Panc1 (cell line): ENCODE measurements at regions not wholly inside any gene's neighbourhood (a gene's known extent, or its start where the extent isn't known, plus 50 kb on each side); places are given as distances from the start of the nearest gene placed in this dataset.

ENCODE experiments used
- ATAC-seq: fragments of 200-7000 bp; cut with Tn5 transposase; 2 replicates; pipeline ENCODE4 v1.9.1; 2020; ENCODE audit warnings: mild to moderate bottlenecking, moderate library complexity
- BruUV-seq: library from RNA; stranded (reverse); fragments of 400-500 nt; replicated peaks from 2 replicates; lab custom pipeline; 2021; lab: Mats Ljungman, UMichigan
- CTCF ChIA-PET: fragments of 300-600 bp; sonication (Branson Sonifier 250); formaldehyde crosslinking; loops from one replicate; lab custom pipeline; 2022; ENCODE audit warnings: antibody characterized with exemption; lab: Charles Lee
- POLR2A ChIA-PET: fragments of 300-600 bp; sonication (Branson Sonifier 250); formaldehyde crosslinking; loops from one replicate; lab custom pipeline; 2022; ENCODE audit warnings: antibody characterized with exemption; lab: Charles Lee
- DNase-seq: peaks from one replicate; pipeline ENCODE4 v3.0.0-alpha.2; 2010; ENCODE audit warnings: low read depth, low spot score
- H3K27ac ChIP-seq: 2 replicates; pipeline ENCODE4 v1.5.1; 2011; ENCODE audit warnings: mild to moderate bottlenecking, low read length, inconsistent platforms
- H3K27me3 ChIP-seq: fragments of 200-500 bp; sonication (Bioruptor generic); 2 replicates; pipeline ENCODE4 v1.6.0; 2014; ENCODE audit warnings: low read length, inconsistent platforms; ENCODE audit not compliant: control insufficient read depth, insufficient read depth
- H3K36me3 ChIP-seq: fragments of 200-500 bp; sonication (Bioruptor generic); 2 replicates; pipeline ENCODE4 v1.5.1; 2014; ENCODE audit warnings: inconsistent platforms, mild to moderate bottlenecking, low read length, moderate library complexity; ENCODE audit not compliant: control insufficient read depth, insufficient read depth
- H3K4me1 ChIP-seq: 2 replicates; pipeline ENCODE4 v1.5.1; 2011; ENCODE audit warnings: inconsistent platforms, mild to moderate bottlenecking, low read length, moderate library complexity; ENCODE audit not compliant: control insufficient read depth, insufficient read depth
- H3K4me3 ChIP-seq, 2 experiments: 2 replicates each; pipeline ENCODE4 v1.5.1; 2011 to 2012; ENCODE audit warnings: low read depth in 2 of 2, low read length in 2 of 2, mild to moderate bottlenecking in 2 of 2, inconsistent platforms in 1 of 2, moderate library complexity in 1 of 2
- H3K9me3 ChIP-seq: fragments of 200-500 bp; sonication (Bioruptor generic); 2 replicates; pipeline ENCODE4 v1.5.1; 2014; ENCODE audit warnings: low read depth, mild to moderate bottlenecking, inconsistent platforms, low read length, moderate library complexity; ENCODE audit not compliant: control insufficient read depth, insufficient read depth
- CTCF ChIP-seq: fragments of 450-650 bp; IDR thresholded peaks from 2 replicates; pipeline ENCODE4 v1.5.1; 2017; ENCODE audit warnings: mild to moderate bottlenecking
- POLR2AphosphoS5 ChIP-seq: IDR thresholded peaks from 2 replicates; pipeline ENCODE4 v1.6.1; 2012; ENCODE audit warnings: mild to moderate bottlenecking, low read depth, low read length, moderate library complexity
- SIN3A ChIP-seq: IDR thresholded peaks from 2 replicates; pipeline ENCODE4 v1.6.1; 2012; ENCODE audit warnings: low read depth, mild to moderate bottlenecking, low read length, moderate library complexity, borderline replicate concordance; ENCODE audit not compliant: insufficient read depth
- TCF7L2 ChIP-seq: IDR thresholded peaks from 2 replicates; pipeline ENCODE4 v1.6.1; 2011; ENCODE audit warnings: mild to moderate bottlenecking, low read depth, low read length, inconsistent platforms
- in situ Hi-C: cut with HindIII; loops from 2 replicates; pipeline ENCODE4 v1.10.0; 2016; ENCODE audit warnings: low sequenced_read_pairs, low pct_unique_long_range_greater_than_20kb
- intact Hi-C: fragments of 100-400 bp; cut with micrococcal nuclease; formaldehyde crosslinking; loops from one replicate; pipeline ENCODE4 v1.10.0; 2022; ENCODE audit not compliant: unreplicated experiment
- TF ChIP-seq, protein P1 (sequence below), 2 experiments: IDR thresholded peaks; 2 replicates each; pipeline ENCODE4 v1.6.1; 2011 to 2012; ENCODE audit warnings: low read depth in 2 of 2, control low read depth in 1 of 2, low read length in 1 of 2, mild to moderate bottlenecking in 1 of 2, moderate library complexity in 1 of 2; ENCODE audit not compliant: insufficient read depth in 1 of 2

DNA sequence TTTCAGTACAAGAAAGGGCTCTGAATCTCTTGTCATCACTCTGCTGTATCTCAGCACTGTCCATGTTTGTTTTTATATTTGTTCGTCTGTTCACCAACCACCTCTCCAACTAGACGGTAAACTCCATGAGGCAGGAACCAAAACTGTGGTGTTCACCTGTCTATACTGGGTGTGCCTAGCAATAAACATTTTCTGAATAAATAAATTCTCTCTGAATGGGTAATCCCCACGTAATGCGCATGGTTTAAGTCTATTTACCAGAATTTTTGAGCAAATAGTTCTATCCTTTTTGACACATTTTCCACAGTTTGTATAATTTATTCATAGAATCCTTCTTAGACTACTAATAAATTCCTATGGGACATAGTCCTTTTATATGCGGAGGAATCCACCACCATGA lies 400.6 kb upstream of the CFAP20DC start:
- Histone ChIP-seq H3K27me3 (no peaks in the 10 kb centered on the region), H3K36me3 (no peaks in the 10 kb centered on the region), H3K9me3 (no peaks in the 10 kb centered on the region), H3K4me1 (no peaks in the 10 kb centered on the region), H3K4me3 (no peak overlapping the region), H3K27ac (no peak overlapping the region)
- TF ChIP-seq, protein P1, sequence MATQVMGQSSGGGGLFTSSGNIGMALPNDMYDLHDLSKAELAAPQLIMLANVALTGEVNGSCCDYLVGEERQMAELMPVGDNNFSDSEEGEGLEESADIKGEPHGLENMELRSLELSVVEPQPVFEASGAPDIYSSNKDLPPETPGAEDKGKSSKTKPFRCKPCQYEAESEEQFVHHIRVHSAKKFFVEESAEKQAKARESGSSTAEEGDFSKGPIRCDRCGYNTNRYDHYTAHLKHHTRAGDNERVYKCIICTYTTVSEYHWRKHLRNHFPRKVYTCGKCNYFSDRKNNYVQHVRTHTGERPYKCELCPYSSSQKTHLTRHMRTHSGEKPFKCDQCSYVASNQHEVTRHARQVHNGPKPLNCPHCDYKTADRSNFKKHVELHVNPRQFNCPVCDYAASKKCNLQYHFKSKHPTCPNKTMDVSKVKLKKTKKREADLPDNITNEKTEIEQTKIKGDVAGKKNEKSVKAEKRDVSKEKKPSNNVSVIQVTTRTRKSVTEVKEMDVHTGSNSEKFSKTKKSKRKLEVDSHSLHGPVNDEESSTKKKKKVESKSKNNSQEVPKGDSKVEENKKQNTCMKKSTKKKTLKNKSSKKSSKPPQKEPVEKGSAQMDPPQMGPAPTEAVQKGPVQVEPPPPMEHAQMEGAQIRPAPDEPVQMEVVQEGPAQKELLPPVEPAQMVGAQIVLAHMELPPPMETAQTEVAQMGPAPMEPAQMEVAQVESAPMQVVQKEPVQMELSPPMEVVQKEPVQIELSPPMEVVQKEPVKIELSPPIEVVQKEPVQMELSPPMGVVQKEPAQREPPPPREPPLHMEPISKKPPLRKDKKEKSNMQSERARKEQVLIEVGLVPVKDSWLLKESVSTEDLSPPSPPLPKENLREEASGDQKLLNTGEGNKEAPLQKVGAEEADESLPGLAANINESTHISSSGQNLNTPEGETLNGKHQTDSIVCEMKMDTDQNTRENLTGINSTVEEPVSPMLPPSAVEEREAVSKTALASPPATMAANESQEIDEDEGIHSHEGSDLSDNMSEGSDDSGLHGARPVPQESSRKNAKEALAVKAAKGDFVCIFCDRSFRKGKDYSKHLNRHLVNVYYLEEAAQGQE (IDR thresholded peaks at IDR 0.05; ENCODE audit: insufficient read depth in 1 of 2, low read depth in 2 of 2, low read length in 1 of 2) = no peak
- TF ChIP-seq TCF7L2 (no peak), SIN3A (no peak), POLR2AphosphoS5 (no peak), CTCF (no peak)
- no peak for ATAC-seq
- BruUV-seq = no TSS peak
- ChIA-PET CTCF (no interaction called here), POLR2A (no interaction called here)
- intact Hi-C loops (no loop called here), in situ Hi-C loops (no loop called here)
- DNase-seq = no peak

- H3K4me1 ChIP-seq = no peaks in the 10 kb centered on the region
- TF ChIP-seq, protein P1 (IDR thresholded peaks at IDR 0.05; ENCODE audit: insufficient read depth in 1 of 2, low read depth in 2 of 2, low read length in 1 of 2) = no peak
- no peak overlapping the region for H3K27ac ChIP-seq
- DNase-seq (no peak), ATAC-seq (no peak)
- H3K36me3 ChIP-seq = no peaks in the 10 kb centered on the region
- in situ Hi-C loops = no loop called here
- no peak overlapping the region for H3K4me3 ChIP-seq
- intact Hi-C loops = no loop called here
- ChIA-PET POLR2A (no interaction called here), CTCF (no interaction called here)
- no peaks in the 10 kb centered on the region for H3K9me3 ChIP-seq
- no peaks in the 10 kb centered on the region for H3K27me3 ChIP-seq
- BruUV-seq = no TSS peak
Measured at GRCh38 chr3:59446775-59447465, 397.1 kb upstream of the CFAP20DC start.
